Transverse colon (tissue), 4 donors: ENCODE measurements at regions not wholly inside any gene's neighbourhood (a gene's known extent, or its start where the extent isn't known, plus 50 kb on each side); places are given as distances from the start of the nearest gene placed in this dataset.

Source experiments
- DNase-seq: peaks from one replicate; pipeline ENCODE4 v3.0.0-alpha.2; 2019
- H3K27ac ChIP-seq, 4 donors: fragments of 200-600 bp; sonication (generic); 2 replicates each; pipeline ENCODE4 v1.5.1; 2016 to 2018; ENCODE audit warnings: inconsistent platforms in 4 of 4
- H3K27me3 ChIP-seq: fragments of 200-600 bp; sonication (generic); 2 replicates; pipeline ENCODE4 v1.5.1; 2017; ENCODE audit warnings: inconsistent platforms
- H3K36me3 ChIP-seq, 4 donors: fragments of 200-600 bp; sonication (generic); 2 replicates each; pipeline ENCODE4 v1.5.1; 2017 to 2019; ENCODE audit warnings: inconsistent platforms in 4 of 4
- H3K4me1 ChIP-seq, 4 donors: fragments of 200-600 bp; sonication (generic); 2 replicates each; pipeline ENCODE4 v1.5.1; 2017 to 2020; ENCODE audit warnings: inconsistent platforms in 4 of 4
- H3K4me3 ChIP-seq, 4 donors: fragments of 200-600 bp; sonication (generic); 1 replicate in 1 of 4; 2 replicates in 3 of 4; pipeline versions ENCODE4 v1.5.1 to v1.6.1; 2017 to 2019; ENCODE audit warnings: inconsistent platforms in 4 of 4
- H3K9me3 ChIP-seq, 2 donors: fragments of 200-600 bp; sonication (generic); 2 replicates each; pipeline ENCODE4 v1.5.1; 2017 to 2019; ENCODE audit warnings: inconsistent platforms in 2 of 2
- CTCF ChIP-seq, 5 experiments: fragments of 200-600 bp in 3 of 5; fragments of 450-650 bp in 2 of 5; sonication (generic) in 3 of 5; IDR thresholded peaks; 1 replicate in 2 of 5; 2 replicates in 3 of 5; pipeline ENCODE4 v1.5.1; 2016 to 2017; ENCODE audit warnings: antibody characterized with exemption in 5 of 5, inconsistent platforms in 3 of 5, mild to moderate bottlenecking in 2 of 5, moderate library complexity in 1 of 5
- EP300 ChIP-seq: sonication (generic); formaldehyde crosslinking; IDR thresholded peaks from one replicate; pipeline ENCODE4 v1.6.1; 2017; ENCODE audit warnings: antibody characterized with exemption, low read depth
- POLR2A ChIP-seq: fragments of 450-650 bp; IDR thresholded peaks from one replicate; pipeline ENCODE4 v1.6.1; 2016; ENCODE audit warnings: antibody characterized with exemption, mild to moderate bottlenecking, moderate library complexity
- POLR2AphosphoS5 ChIP-seq, 3 donors: sonication (generic); formaldehyde crosslinking; IDR thresholded peaks; one replicate each; pipeline ENCODE4 v1.6.1; 2016; ENCODE audit warnings: antibody characterized with exemption in 3 of 3
- WGBS, 2 donors: methylation state at CpG; one replicate each; pipeline ENCODE4 v1.1.5; 2018; ENCODE audit warnings: low coverage in 1 of 2; 5-methylcytosine and 5-hydroxymethylcytosine counted together
- in situ Hi-C, 4 donors: fragments of 200-750 bp; cut with MboI; loops; one replicate each; pipeline versions ENCODE4 v1.15.0 to v1.15.1; 2017; ENCODE audit warnings: low sequenced_read_pairs in 3 of 4, low pct_ligation_motif_present in 1 of 4, low pct_unique_long_range_greater_than_20kb in 1 of 4
- intact Hi-C: fragments of 100-400 bp; cut with DNase I; formaldehyde crosslinking; loops from one replicate; pipeline ENCODE4 v1.15.1; 2023; ENCODE audit warnings: low total_unique reads

- Histone ChIP-seq H3K9me3 (peaks cover 5 to 11% of the 10 kb centered on the region in 2 donors), H3K4me3 (no peak overlapping the region), H3K27me3 (peaks cover 11% of the 10 kb centered on the region), H3K27ac (no peak overlapping the region), H3K36me3 (no peaks in the 10 kb centered on the region), H3K4me1 (no peaks in the 10 kb centered on the region)
- intact Hi-C loops, result no loop called here
- DNase-seq, result no peak
- TF ChIP-seq EP300 (no peak), CTCF (IDR thresholded peaks at IDR 0.05) (no peak), POLR2A (no peak), POLR2AphosphoS5 (IDR thresholded peaks at IDR 0.05) (no peak)
- in situ Hi-C loops, result no loop called here
- WGBS, 2 donors, result 74 to 83% methylated on average over 3 of the region's 3 CpGs
Observed at GRCh38 chr3:170714122-170714521, 128.2 kb upstream of the SLC7A14 start.

- in situ Hi-C loops, result no loop called here
- no peak for TF ChIP-seq CTCF (IDR thresholded peaks at IDR 0.05)
- TF ChIP-seq POLR2AphosphoS5 (IDR thresholded peaks at IDR 0.05), result no peak
- TF ChIP-seq POLR2A, result no peak
- TF ChIP-seq EP300, result no peak
- no peak for DNase-seq
- H3K9me3 ChIP-seq, result peaks cover 5 to 13% of the 10 kb centered on the region in 2 donors
- no peak overlapping the region for H3K27ac ChIP-seq
- peaks cover 11% of the 10 kb centered on the region for H3K27me3 ChIP-seq
- H3K4me3 ChIP-seq, result no peak overlapping the region
- intact Hi-C loops, result no loop called here
- H3K36me3 ChIP-seq, result no peaks in the 10 kb centered on the region
- H3K4me1 ChIP-seq, result no peaks in the 10 kb centered on the region
- 47 to 62% methylated on average over 3 to 4 of the region's 4 CpGs for WGBS, 2 donors
Observed at GRCh38 chr3:170713653-170714052, 127.8 kb upstream of the SLC7A14 start.

GRCh38 chr3:170712798-170713197, 126.9 kb upstream of the SLC7A14 start:
- TF ChIP-seq EP300 (no peak), POLR2AphosphoS5 (IDR thresholded peaks at IDR 0.05) (no peak), CTCF (IDR thresholded peaks at IDR 0.05) (no peak), POLR2A (no peak)
- 80 to 81% methylated on average over 1 to 2 of the region's 2 CpGs for WGBS, 2 donors
- Histone ChIP-seq H3K27me3 (peaks cover 11% of the 10 kb centered on the region), H3K4me1 (no peaks in the 10 kb centered on the region), H3K4me3 (no peak overlapping the region), H3K36me3 (no peaks in the 10 kb centered on the region), H3K27ac (no peak overlapping the region), H3K9me3 (peaks cover 5 to 13% of the 10 kb centered on the region in 2 donors)
- in situ Hi-C loops (no loop called here), intact Hi-C loops (no loop called here)
- no peak for DNase-seq

- Histone ChIP-seq H3K4me3 (no peak overlapping the region), H3K9me3 (peaks cover 5 to 13% of the 10 kb centered on the region in 2 donors), H3K4me1 (no peaks in the 10 kb centered on the region), H3K36me3 (no peaks in the 10 kb centered on the region), H3K27ac (no peak overlapping the region), H3K27me3 (peaks cover 11% of the 10 kb centered on the region)
- intact Hi-C loops (no loop called here), in situ Hi-C loops (no loop called here)
- WGBS, 2 donors, result 54 to 100% methylated on average over 1 of the region's 1 CpG
- TF ChIP-seq POLR2AphosphoS5 (IDR thresholded peaks at IDR 0.05), result no peak
- DNase-seq, result no peak
Observed at GRCh38 chr3:170712336-170712735, 126.5 kb upstream of the SLC7A14 start.

- in situ Hi-C loops, result no loop called here
- no peak overlapping the region for H3K4me3 ChIP-seq
- intact Hi-C loops, result no loop called here
- peaks cover 5 to 13% of the 10 kb centered on the region in 2 donors for H3K9me3 ChIP-seq
- peaks cover 11% of the 10 kb centered on the region for H3K27me3 ChIP-seq
- TF ChIP-seq CTCF (IDR thresholded peaks at IDR 0.05) (no peak), POLR2A (no peak), EP300 (no peak), POLR2AphosphoS5 (IDR thresholded peaks at IDR 0.05) (no peak)
- H3K27ac ChIP-seq, result no peak overlapping the region
- no peaks in the 10 kb centered on the region for H3K4me1 ChIP-seq
- no peaks in the 10 kb centered on the region for H3K36me3 ChIP-seq
- no peak for DNase-seq
Observed at GRCh38 chr3:170711786-170712185, 125.9 kb upstream of the SLC7A14 start.
